ENCODE measurements at regions not wholly inside any gene's neighbourhood (a gene's known extent, or its start where the extent isn't known, plus 50 kb on each side); places are given as distances from the start of the nearest gene placed in this dataset.

GRCh38 chr13:53512635-53513034 lies 484.0 kb downstream of the OLFM4 start:
- DNase-seq (ENCODE audit: low spot score): no peak

- DNase-seq (ENCODE audit: low spot score): no peak
These were observed 484.6 kb downstream of the OLFM4 start for GRCh38 chr13:53513226-53513625.

GRCh38 chr13:53520132-53520531 lies 491.5 kb downstream of the OLFM4 start:
- no peak for DNase-seq (ENCODE audit: low spot score)

GRCh38 chr13:53522034-53522433 lies 493.4 kb downstream of the OLFM4 start:
- DNase-seq (ENCODE audit: low spot score): no peak

GRCh38 chr13:53537586-53537985 lies 509.0 kb downstream of the OLFM4 start:
- DNase-seq (ENCODE audit: low spot score): no peak

- DNase-seq (ENCODE audit: low spot score): no peak
These were observed 516.8 kb downstream of the OLFM4 start for GRCh38 chr13:53545340-53545941.

- DNase-seq (ENCODE audit: low spot score): no peak
These were observed 531.9 kb downstream of the OLFM4 start for GRCh38 chr13:53560556-53560955.

GRCh38 chr13:53562419-53562818 lies 533.8 kb downstream of the OLFM4 start:
- no peak for DNase-seq (ENCODE audit: low spot score)

- DNase-seq (ENCODE audit: low spot score): no peak
These were observed 539.9 kb downstream of the OLFM4 start for GRCh38 chr13:53568491-53568890.

- no peak for DNase-seq (ENCODE audit: low spot score)
These were observed 540.8 kb downstream of the OLFM4 start for GRCh38 chr13:53569453-53569852.

GRCh38 chr13:53601113-53601512 lies 572.5 kb downstream of the OLFM4 start:
- no peak for DNase-seq (ENCODE audit: low spot score)

GRCh38 chr13:53605326-53605725 lies 576.7 kb downstream of the OLFM4 start:
- no peak for DNase-seq (ENCODE audit: low spot score)

GRCh38 chr13:53612200-53612599 lies 583.6 kb downstream of the OLFM4 start:
- no peak for DNase-seq (ENCODE audit: low spot score)

- DNase-seq (ENCODE audit: low spot score): no peak
These were observed 593.8 kb downstream of the OLFM4 start for GRCh38 chr13:53622456-53622855.

GRCh38 chr13:53623146-53623545 lies 594.5 kb downstream of the OLFM4 start:
- DNase-seq (ENCODE audit: low spot score): no peak

- DNase-seq (ENCODE audit: low spot score): no peak
These were observed 602.9 kb downstream of the OLFM4 start for GRCh38 chr13:53631511-53631910.

GRCh38 chr13:53638040-53638439 lies 609.4 kb downstream of the OLFM4 start:
- DNase-seq (ENCODE audit: low spot score): no peak

GRCh38 chr13:53642306-53642705 lies 613.7 kb downstream of the OLFM4 start:
- no peak for DNase-seq (ENCODE audit: low spot score)

- DNase-seq (ENCODE audit: low spot score): no peak
These were observed 620.1 kb downstream of the OLFM4 start for GRCh38 chr13:53648673-53649072.

- no peak for DNase-seq (ENCODE audit: low spot score)
These were observed 643.4 kb downstream of the OLFM4 start for GRCh38 chr13:53672005-53672404.

GRCh38 chr13:53683146-53683545 lies 654.5 kb downstream of the OLFM4 start:
- DNase-seq (ENCODE audit: low spot score): no peak

GRCh38 chr13:53683608-53684007 lies 655.0 kb downstream of the OLFM4 start:
- DNase-seq (ENCODE audit: low spot score): no peak

- DNase-seq (ENCODE audit: low spot score): no peak
These were observed 662.8 kb downstream of the OLFM4 start for GRCh38 chr13:53691417-53691816.

GRCh38 chr13:53694814-53695532 lies 666.4 kb downstream of the OLFM4 start:
- DNase-seq (ENCODE audit: low spot score): no peak
